Coronary artery (tissue), 2 donors: ENCODE measurements at regions not wholly inside any gene's neighbourhood (a gene's known extent, or its start where the extent isn't known, plus 50 kb on each side); places are given as distances from the start of the nearest gene placed in this dataset.
"Not testable (repeated sequence)": the region's sequence is repeated elsewhere in the genome, so short reads cannot be mapped to it uniquely, and the experiment has no call there.

ENCODE experiments used
- DNase-seq: peaks from one replicate; pipeline ENCODE4 v3.0.0-alpha.2; 2017; ENCODE audit warnings: low spot score
- H3K27ac ChIP-seq, 2 donors: fragments of 200-600 bp; sonication (generic); one replicate each; pipeline ENCODE4 v1.5.1; 2016 to 2019
- H3K4me3 ChIP-seq: fragments of 200-600 bp; sonication (generic); 2 replicates; pipeline ENCODE4 v1.5.1; 2016; ENCODE audit warnings: mild to moderate bottlenecking, moderate library complexity
- TF ChIP-seq, protein P1 (sequence below): fragments of 200-600 bp; sonication (generic); IDR thresholded peaks from one replicate; pipeline ENCODE4 v1.5.1; 2019; ENCODE audit warnings: antibody characterized with exemption

- no peak overlapping the region for H3K27ac ChIP-seq
- H3K4me3 ChIP-seq, result no peak overlapping the region
- TF ChIP-seq, protein P1, sequence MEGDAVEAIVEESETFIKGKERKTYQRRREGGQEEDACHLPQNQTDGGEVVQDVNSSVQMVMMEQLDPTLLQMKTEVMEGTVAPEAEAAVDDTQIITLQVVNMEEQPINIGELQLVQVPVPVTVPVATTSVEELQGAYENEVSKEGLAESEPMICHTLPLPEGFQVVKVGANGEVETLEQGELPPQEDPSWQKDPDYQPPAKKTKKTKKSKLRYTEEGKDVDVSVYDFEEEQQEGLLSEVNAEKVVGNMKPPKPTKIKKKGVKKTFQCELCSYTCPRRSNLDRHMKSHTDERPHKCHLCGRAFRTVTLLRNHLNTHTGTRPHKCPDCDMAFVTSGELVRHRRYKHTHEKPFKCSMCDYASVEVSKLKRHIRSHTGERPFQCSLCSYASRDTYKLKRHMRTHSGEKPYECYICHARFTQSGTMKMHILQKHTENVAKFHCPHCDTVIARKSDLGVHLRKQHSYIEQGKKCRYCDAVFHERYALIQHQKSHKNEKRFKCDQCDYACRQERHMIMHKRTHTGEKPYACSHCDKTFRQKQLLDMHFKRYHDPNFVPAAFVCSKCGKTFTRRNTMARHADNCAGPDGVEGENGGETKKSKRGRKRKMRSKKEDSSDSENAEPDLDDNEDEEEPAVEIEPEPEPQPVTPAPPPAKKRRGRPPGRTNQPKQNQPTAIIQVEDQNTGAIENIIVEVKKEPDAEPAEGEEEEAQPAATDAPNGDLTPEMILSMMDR, result no peak
- no peak for DNase-seq
Observed at GRCh38 chr6:69489970-69490369, 306.8 kb downstream of the LMBRD1 start.

GRCh38 chr6:69487688-69488087 lies 309.1 kb downstream of the LMBRD1 start:
- DNase-seq, result no peak
- TF ChIP-seq, protein P1, result no peak
- no peak overlapping the region for H3K4me3 ChIP-seq
- H3K27ac ChIP-seq, result no peak overlapping the region

DNA sequence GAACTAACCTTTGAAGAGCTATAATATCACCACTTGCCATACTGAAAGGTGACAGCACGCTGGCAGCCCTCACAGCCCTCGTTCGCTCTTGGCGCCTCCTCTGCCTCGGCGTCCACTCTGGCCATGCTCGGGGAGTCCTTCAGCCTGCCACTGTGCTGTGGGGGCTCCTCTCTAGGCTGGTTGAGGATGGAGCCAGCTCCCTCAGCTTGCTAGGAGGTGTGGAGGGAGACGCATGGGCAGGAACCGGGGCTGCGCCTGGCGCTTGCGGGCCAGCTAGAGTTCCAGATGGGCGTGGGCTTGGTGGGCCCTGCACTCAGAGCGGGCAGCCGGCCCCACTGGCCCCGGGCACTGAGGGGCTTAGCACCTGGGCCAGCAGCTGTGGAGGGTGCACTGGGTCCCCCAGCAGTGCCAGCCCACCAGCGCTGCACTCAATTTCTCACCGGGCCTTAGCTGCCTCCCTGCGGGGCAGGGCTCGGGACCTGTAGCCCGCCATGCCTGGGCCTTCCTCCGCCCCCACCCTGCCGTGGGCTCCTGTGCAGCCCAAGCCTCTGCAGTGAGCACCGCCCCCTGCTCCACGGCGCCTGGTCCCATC lies 329.7 kb downstream of the LMBRD1 start:
- no peak overlapping the region for H3K4me3 ChIP-seq
- no peak overlapping the region for H3K27ac ChIP-seq
- DNase-seq, result no peak
- TF ChIP-seq, protein P1, result no peak

DNA sequence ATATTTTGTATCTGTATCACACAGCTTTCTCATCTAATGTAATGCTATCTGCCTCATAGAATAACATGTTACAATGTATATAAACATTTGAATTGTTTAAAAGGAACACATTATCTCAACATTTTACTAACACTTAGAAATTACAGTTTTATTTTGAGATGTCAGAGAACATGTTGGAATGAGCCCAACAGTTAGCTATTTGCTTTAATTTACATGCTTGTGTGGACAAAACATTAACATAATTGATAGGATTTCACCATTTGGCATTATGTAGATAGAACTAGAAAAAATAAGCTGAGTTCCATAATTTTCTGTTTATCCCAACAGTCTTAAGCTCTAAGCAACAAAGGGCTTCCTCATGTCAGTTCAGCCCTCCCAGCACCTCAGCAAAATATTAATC lies 330.9 kb downstream of the LMBRD1 start:
- DNase-seq, result no peak
- no peak overlapping the region for H3K27ac ChIP-seq
- TF ChIP-seq, protein P1, result no peak
- no peak overlapping the region for H3K4me3 ChIP-seq

DNA sequence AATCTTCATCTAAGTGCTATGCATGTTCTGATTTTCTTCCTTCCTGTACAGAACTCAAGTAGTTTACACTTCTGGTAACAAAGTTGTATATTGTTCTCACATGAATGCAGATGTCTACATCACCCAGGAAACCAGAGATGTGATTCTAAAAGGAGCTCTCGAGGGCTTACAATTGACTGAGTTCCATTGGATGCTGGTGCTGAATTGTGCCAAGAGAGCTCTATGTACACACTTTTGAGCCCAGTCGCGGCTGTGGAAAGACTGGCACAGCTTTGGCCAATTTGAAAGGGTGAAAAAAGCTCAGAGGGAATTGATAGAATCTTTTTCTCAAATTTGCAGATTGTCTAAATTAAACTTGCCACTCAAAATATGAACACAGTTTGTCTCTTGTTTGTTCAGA lies 340.7 kb downstream of the LMBRD1 start:
- no peak overlapping the region for H3K4me3 ChIP-seq
- H3K27ac ChIP-seq, result no peak overlapping the region
- DNase-seq, result no peak
- TF ChIP-seq, protein P1, result no peak

GRCh38 chr6:69454619-69455018 lies 342.2 kb downstream of the LMBRD1 start:
- not testable (repeated sequence) for H3K27ac ChIP-seq, DNase-seq, H3K4me3 ChIP-seq

- not testable (repeated sequence) for DNase-seq, H3K27ac ChIP-seq, H3K4me3 ChIP-seq
Observed at GRCh38 chr6:69450493-69450892, 346.3 kb downstream of the LMBRD1 start.

DNA sequence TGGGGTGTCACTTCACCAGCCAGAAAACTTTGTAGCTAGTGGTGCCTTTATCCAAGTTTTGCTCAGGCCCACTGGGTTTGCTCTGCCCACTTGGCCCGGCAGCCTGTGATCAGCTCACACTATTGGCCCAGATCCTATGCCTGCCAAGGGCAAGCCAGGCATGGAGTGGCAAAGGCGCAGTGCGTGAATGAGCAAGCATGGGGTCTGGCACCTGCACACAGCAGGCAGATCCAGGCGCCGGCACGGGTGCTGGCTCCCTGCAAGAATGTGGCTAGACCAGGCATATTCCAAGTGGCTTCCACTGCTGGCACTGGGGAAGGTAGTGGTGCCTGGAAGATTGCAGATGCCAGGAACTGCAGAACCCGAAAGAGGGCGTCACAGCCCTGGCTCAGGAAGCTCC lies 346.9 kb downstream of the LMBRD1 start:
- H3K4me3 ChIP-seq, result no peak overlapping the region
- no peak overlapping the region for H3K27ac ChIP-seq
- TF ChIP-seq, protein P1, result no peak
- no peak for DNase-seq
